Omental fat pad (tissue), 3 donors: ENCODE measurements at regions not wholly inside any gene's neighbourhood (a gene's known extent, or its start where the extent isn't known, plus 50 kb on each side); places are given as distances from the start of the nearest gene placed in this dataset.

Experiments
- ATAC-seq: fragments of 150-250 bp; one replicate; pipeline ENCODE4 v1.9.1; 2016; ENCODE audit warnings: mild to moderate bottlenecking, moderate library complexity; ENCODE audit not compliant: low FRiP score
- DNase-seq: peaks from one replicate; pipeline ENCODE4 v3.0.0-alpha.2; 2019; ENCODE audit warnings: low spot score
- CTCF ChIP-seq, 3 donors: fragments of 450-650 bp; IDR thresholded peaks; one replicate each; pipeline ENCODE4 v1.5.1; 2016 to 2017; ENCODE audit warnings: antibody characterized with exemption in 3 of 3, mild to moderate bottlenecking in 3 of 3, moderate library complexity in 2 of 3

- no peak for ATAC-seq
- DNase-seq: no peak
- TF ChIP-seq CTCF (IDR thresholded peaks at IDR 0.05): no peak
Observed at GRCh38 chr17:71631483-71631882, 489.3 kb upstream of the SOX9 start.

GRCh38 chr17:71632328-71632727, 488.5 kb upstream of the SOX9 start:
- no peak for TF ChIP-seq CTCF (IDR thresholded peaks at IDR 0.05)
- DNase-seq (no peak), ATAC-seq (peak; percentile 57)

GRCh38 chr17:71633391-71633849, 487.4 kb upstream of the SOX9 start:
- peak; percentile 85 for ATAC-seq
- no peak for TF ChIP-seq CTCF (IDR thresholded peaks at IDR 0.05)

GRCh38 chr17:71634376-71634775, 486.4 kb upstream of the SOX9 start:
- DNase-seq (no peak), ATAC-seq (no peak)
- no peak for TF ChIP-seq CTCF (IDR thresholded peaks at IDR 0.05)

More at GRCh38 chr17:71633391-71633849, 487.4 kb upstream of the SOX9 start:
- DNase-seq: no peak

GRCh38 chr17:71635187-71635586, 485.6 kb upstream of the SOX9 start:
- TF ChIP-seq CTCF (IDR thresholded peaks at IDR 0.05): no peak
- no peak for ATAC-seq

GRCh38 chr17:71636644-71637043, 484.2 kb upstream of the SOX9 start:
- TF ChIP-seq CTCF (IDR thresholded peaks at IDR 0.05): no peak
- ATAC-seq (no peak), DNase-seq (no peak)

More at GRCh38 chr17:71635187-71635586, 485.6 kb upstream of the SOX9 start:
- DNase-seq: no peak

- no peak for TF ChIP-seq CTCF (IDR thresholded peaks at IDR 0.05)
- ATAC-seq (no peak), DNase-seq (no peak)
Observed at GRCh38 chr17:71638668-71639067, 482.2 kb upstream of the SOX9 start.
